ENCODE measurements at regions not wholly inside any gene's neighbourhood (a gene's known extent, or its start where the extent isn't known, plus 50 kb on each side); places are given as distances from the start of the nearest gene placed in this dataset.

- TF ChIP-seq CTCF (conservative IDR thresholded peaks at IDR 0.05; ENCODE audit: low read length) (no peak), EZH2phosphoT487 (IDR thresholded peaks at IDR 0.05; ENCODE audit: borderline replicate concordance, low read depth, low read length) (no peak)
Observed at GRCh38 chr13:40342461-40342860, 324.0 kb downstream of the FOXO1 start.
